ENCODE measurements at regions not wholly inside any gene's neighbourhood (a gene's known extent, or its start where the extent isn't known, plus 50 kb on each side); places are given as distances from the start of the nearest gene placed in this dataset.
"Not testable (repeated sequence)": the region's sequence is repeated elsewhere in the genome, so short reads cannot be mapped to it uniquely, and the experiment has no call there.

DNA sequence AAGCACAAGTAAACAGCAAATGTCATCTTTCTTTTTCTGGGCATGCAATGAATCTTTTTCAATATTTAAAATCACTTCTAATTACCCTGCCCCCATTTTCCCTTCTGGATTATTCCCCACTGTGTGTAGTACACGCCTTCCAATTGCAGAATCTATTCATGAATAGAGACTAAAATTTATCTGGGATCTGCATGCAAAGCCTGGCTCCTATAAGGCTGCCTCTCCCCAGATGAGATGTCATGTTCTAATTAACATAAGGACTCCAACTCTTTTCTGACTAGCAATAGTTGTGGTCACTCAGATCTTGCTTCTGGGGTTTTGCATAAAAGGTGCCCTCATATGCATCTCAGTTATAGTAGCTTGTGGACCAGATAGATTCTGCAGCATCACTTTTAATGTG lies 473.5 kb downstream of the BTG1 start:
- no peak for DNase-seq (ENCODE audit: low read depth, low spot score)

- DNase-seq (ENCODE audit: low read depth, low spot score) = no peak
These were observed 478.0 kb downstream of the BTG1 start for GRCh38 chr12:91667694-91668093.

- peak; percentile 41 for DNase-seq (ENCODE audit: low read depth, low spot score)
These were observed 481.1 kb upstream of the DCN start for GRCh38 chr12:91663744-91664143.

DNA sequence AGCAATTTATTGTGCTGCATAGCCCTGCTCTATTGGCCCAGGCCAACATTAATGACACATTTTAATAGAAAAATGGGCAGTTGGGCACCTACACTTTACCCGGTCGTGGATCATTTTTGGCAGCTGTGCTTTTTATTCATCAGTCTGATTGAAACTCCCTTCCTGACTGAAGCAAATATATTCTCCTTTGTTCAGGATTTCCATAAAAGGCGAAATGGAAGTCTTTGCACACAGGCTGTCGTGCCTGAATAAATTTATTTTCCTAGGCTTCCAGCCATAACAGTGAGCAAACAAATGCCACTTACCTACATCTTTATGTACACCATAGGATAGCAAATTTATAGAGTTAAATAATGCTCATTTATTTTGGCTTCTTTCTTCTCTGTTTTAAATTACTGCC lies 480.7 kb upstream of the DCN start:
- DNase-seq (ENCODE audit: low read depth, low spot score) = peak; percentile 54

GRCh38 chr12:91662021-91662420 lies 479.4 kb upstream of the DCN start:
- peak; percentile 38 for DNase-seq (ENCODE audit: low read depth, low spot score)

DNA sequence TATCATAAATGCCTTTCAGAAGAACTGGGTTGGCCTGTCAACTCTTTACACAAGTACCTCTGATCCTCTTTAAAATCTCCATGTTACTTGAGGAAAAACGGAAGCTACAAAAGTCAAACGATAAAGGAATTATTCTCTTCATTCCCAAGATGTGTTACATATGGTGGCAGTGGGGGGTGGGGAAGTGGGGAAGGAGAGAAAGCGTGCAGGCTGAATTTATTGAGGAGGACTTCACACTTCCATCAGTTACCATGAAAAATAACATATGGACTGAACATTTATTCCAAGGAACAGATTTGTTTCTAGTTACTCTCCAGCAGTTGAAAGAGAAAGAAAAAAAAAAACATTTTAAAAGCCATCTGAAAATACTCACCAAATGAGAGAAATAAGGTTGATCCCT lies 474.4 kb upstream of the DCN start:
- no peak for DNase-seq (ENCODE audit: low read depth, low spot score)

- no peak for DNase-seq (ENCODE audit: low read depth, low spot score)
These were observed 473.3 kb upstream of the DCN start for GRCh38 chr12:91655966-91656365.

- no peak for DNase-seq (ENCODE audit: low read depth, low spot score)
These were observed 471.5 kb upstream of the DCN start for GRCh38 chr12:91654087-91654486.

GRCh38 chr12:91651728-91652127 lies 469.1 kb upstream of the DCN start:
- DNase-seq (ENCODE audit: low read depth, low spot score) = no peak

DNA sequence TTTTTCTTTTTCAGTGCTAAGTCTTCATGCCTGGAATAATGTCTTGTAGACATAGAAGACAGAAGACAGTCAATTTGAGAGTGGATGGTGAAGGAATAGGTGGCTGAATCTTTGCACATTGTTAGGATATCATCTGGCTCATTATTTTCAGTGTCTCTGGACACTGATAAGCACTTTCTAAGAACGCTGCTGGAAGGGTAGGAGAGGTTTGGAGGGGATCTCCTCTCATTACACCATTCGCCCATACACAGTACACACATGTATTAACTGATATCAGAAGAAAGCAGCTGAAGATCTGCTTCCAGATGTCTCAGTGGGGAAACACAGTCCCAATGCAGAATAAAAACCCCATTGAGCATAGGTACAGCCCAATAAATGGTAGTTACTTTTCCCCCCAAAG lies 461.1 kb upstream of the DCN start:
- no peak for DNase-seq (ENCODE audit: low read depth, low spot score)

GRCh38 chr12:91640021-91640420 lies 457.4 kb upstream of the DCN start:
- no peak for DNase-seq (ENCODE audit: low read depth, low spot score)

GRCh38 chr12:91639327-91639726 lies 456.7 kb upstream of the DCN start:
- no peak for DNase-seq (ENCODE audit: low read depth, low spot score)

- no peak for DNase-seq (ENCODE audit: low read depth, low spot score)
These were observed 455.4 kb upstream of the DCN start for GRCh38 chr12:91637789-91638624.

GRCh38 chr12:91636721-91637120 lies 454.1 kb upstream of the DCN start:
- DNase-seq (ENCODE audit: low read depth, low spot score) = no peak

DNA sequence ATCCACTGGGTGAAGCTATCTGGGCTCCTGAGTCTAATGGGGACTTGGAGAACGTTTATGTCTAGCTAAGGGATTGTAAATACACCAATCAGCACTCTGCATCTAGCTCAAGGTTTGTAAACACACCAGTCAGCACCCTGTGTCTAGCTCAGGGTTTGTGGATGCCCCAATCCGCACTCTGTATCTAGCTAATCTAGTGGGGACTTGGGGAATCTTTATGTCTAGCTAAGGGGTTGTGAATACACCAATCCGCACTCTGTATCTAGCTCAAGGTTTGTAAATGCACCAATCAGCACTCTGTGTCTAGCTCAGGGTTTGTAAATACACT lies 451.7 kb upstream of the DCN start:
- DNase-seq (ENCODE audit: low read depth, low spot score) = not testable (repeated sequence)

DNA sequence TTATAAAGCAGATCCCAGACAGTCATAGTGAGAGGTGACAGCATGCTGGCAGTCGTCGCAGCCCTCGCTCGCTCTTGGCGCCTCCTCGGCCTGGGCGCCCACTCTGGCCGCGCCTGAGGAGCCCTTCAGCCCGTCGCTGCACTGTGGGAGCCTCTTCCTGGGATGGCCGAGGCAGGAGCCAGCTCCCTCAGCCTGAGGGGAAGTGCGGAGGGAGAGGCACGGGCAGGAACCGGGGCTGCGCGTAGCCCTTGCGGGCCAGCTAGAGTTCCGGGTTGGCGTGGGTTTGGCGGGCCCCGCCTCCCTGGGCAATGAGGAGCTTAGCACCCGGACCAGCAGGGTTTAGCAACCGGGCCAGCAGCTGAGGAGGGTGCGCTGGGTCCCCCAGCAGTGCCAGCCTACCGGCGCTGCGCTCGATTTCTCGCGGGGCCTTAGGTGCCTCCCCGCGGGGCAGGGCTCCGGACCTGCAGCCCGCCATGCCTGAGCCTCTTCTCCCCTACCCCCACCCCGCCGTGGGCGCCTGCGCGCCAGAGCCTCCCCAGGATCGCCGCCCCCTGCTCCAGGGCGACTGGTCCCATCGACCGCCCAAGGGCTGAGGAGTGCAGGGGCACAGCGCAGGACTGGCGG lies 451.2 kb upstream of the DCN start:
- DNase-seq (ENCODE audit: low read depth, low spot score) = no peak

- no peak for DNase-seq (ENCODE audit: low read depth, low spot score)
These were observed 450.6 kb upstream of the DCN start for GRCh38 chr12:91633206-91633605.

DNA sequence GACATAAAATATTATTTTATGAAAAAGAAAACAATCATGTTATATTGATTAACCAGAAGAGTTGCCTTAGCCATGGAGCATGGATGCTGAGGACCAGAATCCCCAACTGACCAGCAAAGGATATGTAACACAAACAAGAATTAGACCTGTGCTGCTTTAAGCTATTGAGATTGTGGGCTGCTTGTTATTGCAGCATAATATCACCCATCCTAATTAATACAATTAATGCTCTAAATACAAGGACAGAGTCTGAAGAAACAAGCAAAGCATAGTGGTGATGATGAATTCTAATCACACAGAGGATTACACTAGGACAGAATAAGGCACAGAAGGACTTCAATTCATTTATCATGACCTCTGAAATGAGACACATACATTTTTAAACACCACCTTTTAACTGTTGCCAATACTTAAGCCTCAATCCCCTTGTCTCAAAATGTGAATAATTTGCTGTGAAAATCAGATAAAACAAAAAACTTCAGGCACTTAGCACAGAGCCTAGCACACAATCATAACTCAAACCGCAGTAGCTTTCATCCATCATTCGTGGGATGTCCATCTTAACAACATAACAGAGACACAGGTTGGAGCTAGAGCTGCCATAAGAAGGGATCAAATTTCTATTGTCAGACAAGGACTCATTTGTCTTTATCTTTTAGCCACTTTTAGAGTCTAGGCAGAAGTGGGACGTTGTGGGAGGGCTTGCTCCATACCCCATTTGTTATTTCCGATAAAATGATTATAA lies 449.6 kb upstream of the DCN start:
- no peak for DNase-seq (ENCODE audit: low read depth, low spot score)

GRCh38 chr12:91630596-91631293 lies 448.1 kb upstream of the DCN start:
- no peak for DNase-seq (ENCODE audit: low read depth, low spot score)

GRCh38 chr12:91630083-91630482 lies 447.5 kb upstream of the DCN start:
- no peak for DNase-seq (ENCODE audit: low read depth, low spot score)

GRCh38 chr12:91629440-91629839 lies 446.8 kb upstream of the DCN start:
- no peak for DNase-seq (ENCODE audit: low read depth, low spot score)

DNA sequence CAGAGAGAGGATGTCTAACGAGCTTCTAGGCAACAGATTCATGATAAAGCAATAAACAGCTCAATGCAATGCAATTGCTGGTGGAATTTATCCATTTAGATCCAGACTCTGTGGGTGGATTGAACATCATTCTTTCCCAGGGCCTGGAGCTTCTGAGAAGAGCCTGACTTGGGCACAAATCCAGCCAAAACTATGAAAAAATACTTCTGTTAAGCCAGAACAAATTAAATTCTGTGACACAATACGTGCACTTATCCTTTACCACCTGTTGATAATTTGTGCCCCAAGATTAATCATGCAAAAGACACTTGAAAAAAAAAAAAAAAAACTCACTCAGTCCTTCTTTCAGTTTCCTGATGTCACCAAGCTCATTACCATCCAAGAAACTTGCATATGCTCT lies 446.0 kb upstream of the DCN start:
- no peak for DNase-seq (ENCODE audit: low read depth, low spot score)
